ENCODE measurements at regions not wholly inside any gene's neighbourhood (a gene's known extent, or its start where the extent isn't known, plus 50 kb on each side); places are given as distances from the start of the nearest gene placed in this dataset.
"Not testable (repeated sequence)": the region's sequence is repeated elsewhere in the genome, so short reads cannot be mapped to it uniquely, and the experiment has no call there.

GRCh38 chr14:105920151-105920700 lies 393.8 kb downstream of the TMEM121 start:
- DNase-seq, H3K4me3 Mint-ChIP-seq, H3K4me1 Mint-ChIP-seq, CTCF ChIA-PET, H3K27ac Mint-ChIP-seq, H3K36me3 Mint-ChIP-seq: not testable (repeated sequence)
- peaks cover 64% of the 10 kb centered on the region for H3K27me3 Mint-ChIP-seq
- peaks cover 13% of the 10 kb centered on the region for H3K9me3 Mint-ChIP-seq

- peaks cover 65% of the 10 kb centered on the region for H3K27me3 Mint-ChIP-seq
- H3K4me3 Mint-ChIP-seq, H3K4me1 Mint-ChIP-seq, H3K9me3 Mint-ChIP-seq, H3K36me3 Mint-ChIP-seq, H3K27ac Mint-ChIP-seq, DNase-seq, CTCF ChIA-PET: not testable (repeated sequence)
Measured at GRCh38 chr14:105920803-105921755, 394.7 kb downstream of the TMEM121 start.

GRCh38 chr14:105921781-105922180 lies 395.4 kb downstream of the TMEM121 start:
- DNase-seq, H3K4me3 Mint-ChIP-seq, H3K4me1 Mint-ChIP-seq, H3K36me3 Mint-ChIP-seq, CTCF ChIA-PET, H3K9me3 Mint-ChIP-seq, H3K27ac Mint-ChIP-seq: not testable (repeated sequence)
- H3K27me3 Mint-ChIP-seq = peaks cover 64% of the 10 kb centered on the region

GRCh38 chr14:105923520-105924191 lies 397.3 kb downstream of the TMEM121 start:
- H3K4me3 Mint-ChIP-seq, CTCF ChIA-PET, H3K9me3 Mint-ChIP-seq, H3K4me1 Mint-ChIP-seq, H3K27ac Mint-ChIP-seq, H3K36me3 Mint-ChIP-seq: not testable (repeated sequence)
- peaks cover 71% of the 10 kb centered on the region for H3K27me3 Mint-ChIP-seq
- DNase-seq = peak; percentile 37

GRCh38 chr14:105924951-105925591 lies 398.7 kb downstream of the TMEM121 start:
- no peaks in the 10 kb centered on the region for H3K9me3 Mint-ChIP-seq
- H3K27ac Mint-ChIP-seq = no peak overlapping the region
- CTCF ChIA-PET = no interaction called here
- H3K27me3 Mint-ChIP-seq = peaks cover 81% of the 10 kb centered on the region
- H3K4me1 Mint-ChIP-seq = peaks cover 9% of the 10 kb centered on the region
- no peak overlapping the region for H3K4me3 Mint-ChIP-seq
- H3K36me3 Mint-ChIP-seq = no peaks in the 10 kb centered on the region
- no peak for DNase-seq

GRCh38 chr14:105925615-105926372 lies 399.4 kb downstream of the TMEM121 start:
- peaks cover 14% of the 10 kb centered on the region for H3K4me1 Mint-ChIP-seq
- peaks cover 80% of the 10 kb centered on the region for H3K27me3 Mint-ChIP-seq
- no peaks in the 10 kb centered on the region for H3K9me3 Mint-ChIP-seq
- H3K36me3 Mint-ChIP-seq = no peaks in the 10 kb centered on the region
- H3K27ac Mint-ChIP-seq = no peak overlapping the region
- DNase-seq = peak; percentile 19
- no peak overlapping the region for H3K4me3 Mint-ChIP-seq
- CTCF ChIA-PET = no interaction called here

- Mint-ChIP-seq H3K27ac (no peak overlapping the region), H3K27me3 (peaks cover 73% of the 10 kb centered on the region), H3K9me3 (no peaks in the 10 kb centered on the region), H3K36me3 (no peaks in the 10 kb centered on the region), H3K4me1 (peaks cover 16% of the 10 kb centered on the region), H3K4me3 (no peak overlapping the region)
- DNase-seq = peak; percentile 16
- CTCF ChIA-PET = no interaction called here
Measured at GRCh38 chr14:105926373-105927095, 400.2 kb downstream of the TMEM121 start.

- peak; percentile 18 for DNase-seq
- Mint-ChIP-seq H3K4me1 (peaks cover 23% of the 10 kb centered on the region), H3K4me3 (no peak overlapping the region), H3K9me3 (no peaks in the 10 kb centered on the region), H3K27me3 (peaks cover 75% of the 10 kb centered on the region), H3K36me3 (no peaks in the 10 kb centered on the region), H3K27ac (peak overlapping the region; percentile 51)
- CTCF ChIA-PET = no interaction called here
Measured at GRCh38 chr14:105927096-105928060, 401.0 kb downstream of the TMEM121 start.

GRCh38 chr14:105928171-105929111 lies 402.1 kb downstream of the TMEM121 start:
- H3K27ac Mint-ChIP-seq, CTCF ChIA-PET, H3K9me3 Mint-ChIP-seq: not testable (repeated sequence)

GRCh38 chr14:105929327-105930081 lies 403.1 kb downstream of the TMEM121 start:
- Mint-ChIP-seq H3K9me3 (no peaks in the 10 kb centered on the region), H3K27ac (no peak overlapping the region), H3K36me3 (no peaks in the 10 kb centered on the region), H3K4me3 (no peak overlapping the region), H3K4me1 (peaks cover 23% of the 10 kb centered on the region), H3K27me3 (peaks cover 83% of the 10 kb centered on the region)
- CTCF ChIA-PET = no interaction called here
- DNase-seq = peak; percentile 19

More at GRCh38 chr14:105928171-105929111, 402.1 kb downstream of the TMEM121 start:
- H3K4me1 Mint-ChIP-seq = peaks cover 23% of the 10 kb centered on the region
- H3K4me3 Mint-ChIP-seq, H3K36me3 Mint-ChIP-seq: not testable (repeated sequence)
- peaks cover 80% of the 10 kb centered on the region for H3K27me3 Mint-ChIP-seq
- DNase-seq = peak; percentile 38

- H3K27ac Mint-ChIP-seq = peak overlapping the region; percentile 34
- peaks cover 23% of the 10 kb centered on the region for H3K4me1 Mint-ChIP-seq
- no peaks in the 10 kb centered on the region for H3K36me3 Mint-ChIP-seq
- DNase-seq = peak; percentile 8
- H3K4me3 Mint-ChIP-seq = no peak overlapping the region
- H3K27me3 Mint-ChIP-seq = peaks cover 81% of the 10 kb centered on the region
- CTCF ChIA-PET = no interaction called here
- no peaks in the 10 kb centered on the region for H3K9me3 Mint-ChIP-seq
Measured at GRCh38 chr14:105930572-105930971, 404.2 kb downstream of the TMEM121 start.
